Activated gamma-delta T cell treated with anti-CD3 and anti-CD28 coated beads, Interleukin-2, amount 50 U/mL, for 16 hours (primary cell): ENCODE measurements at regions not wholly inside any gene's neighbourhood (a gene's known extent, or its start where the extent isn't known, plus 50 kb on each side); places are given as distances from the start of the nearest gene placed in this dataset.

Experiments used
- DNase-seq: peaks from one replicate; pipeline ENCODE4 v3.0.0-alpha.2; 2020; ENCODE audit warnings: low read depth

DNA sequence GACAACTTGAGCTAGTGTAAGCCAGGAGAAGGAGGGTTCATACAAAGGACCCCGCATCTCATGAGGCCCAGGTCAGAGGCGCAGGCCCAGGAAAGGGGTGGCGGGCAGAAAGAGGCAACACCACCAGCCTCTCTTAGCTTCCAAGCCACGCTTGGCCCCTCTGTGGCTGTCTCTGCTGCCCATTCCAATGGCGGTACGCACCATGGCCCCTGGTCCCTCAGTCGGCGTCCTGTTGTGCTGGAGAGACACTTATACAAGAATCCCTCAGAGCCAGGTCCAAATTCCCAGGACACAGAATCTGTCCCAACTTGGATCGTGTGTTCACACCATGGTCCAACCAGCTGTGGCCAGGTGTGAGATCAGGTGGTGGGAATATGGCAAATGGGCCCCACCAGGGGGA lies 127.0 kb upstream of the CDH4 start:
- DNase-seq = no peak

DNA sequence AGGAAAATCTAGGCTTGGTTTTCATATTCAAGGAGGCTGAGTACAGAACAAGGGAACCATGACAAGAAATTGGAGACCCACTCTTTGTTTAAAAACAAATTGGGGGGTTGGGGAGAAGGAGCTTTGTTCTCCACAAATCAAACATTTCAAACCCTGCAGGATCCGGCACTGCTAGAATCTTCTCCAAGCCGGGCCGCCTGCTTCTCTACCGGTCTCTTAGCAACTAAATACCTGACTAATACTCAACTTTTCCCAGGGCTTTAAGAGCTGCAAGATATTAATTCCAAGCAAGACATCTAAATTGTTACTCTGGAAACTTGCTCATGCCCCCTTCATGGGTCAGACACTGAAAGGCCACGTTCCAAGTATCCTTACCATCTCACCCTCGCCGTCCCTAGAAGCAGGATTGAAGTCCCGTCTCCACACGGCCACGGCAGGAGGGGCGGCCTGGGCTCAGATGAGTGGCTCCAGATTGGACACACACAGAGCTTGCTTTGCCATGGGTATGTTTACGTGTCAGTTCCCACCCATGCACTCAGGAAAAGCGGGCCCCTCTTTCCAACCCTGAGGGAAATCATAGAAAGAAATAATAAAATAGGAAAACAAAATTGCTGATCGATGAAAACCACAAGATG lies 126.4 kb upstream of the CDH4 start:
- DNase-seq = no peak

DNA sequence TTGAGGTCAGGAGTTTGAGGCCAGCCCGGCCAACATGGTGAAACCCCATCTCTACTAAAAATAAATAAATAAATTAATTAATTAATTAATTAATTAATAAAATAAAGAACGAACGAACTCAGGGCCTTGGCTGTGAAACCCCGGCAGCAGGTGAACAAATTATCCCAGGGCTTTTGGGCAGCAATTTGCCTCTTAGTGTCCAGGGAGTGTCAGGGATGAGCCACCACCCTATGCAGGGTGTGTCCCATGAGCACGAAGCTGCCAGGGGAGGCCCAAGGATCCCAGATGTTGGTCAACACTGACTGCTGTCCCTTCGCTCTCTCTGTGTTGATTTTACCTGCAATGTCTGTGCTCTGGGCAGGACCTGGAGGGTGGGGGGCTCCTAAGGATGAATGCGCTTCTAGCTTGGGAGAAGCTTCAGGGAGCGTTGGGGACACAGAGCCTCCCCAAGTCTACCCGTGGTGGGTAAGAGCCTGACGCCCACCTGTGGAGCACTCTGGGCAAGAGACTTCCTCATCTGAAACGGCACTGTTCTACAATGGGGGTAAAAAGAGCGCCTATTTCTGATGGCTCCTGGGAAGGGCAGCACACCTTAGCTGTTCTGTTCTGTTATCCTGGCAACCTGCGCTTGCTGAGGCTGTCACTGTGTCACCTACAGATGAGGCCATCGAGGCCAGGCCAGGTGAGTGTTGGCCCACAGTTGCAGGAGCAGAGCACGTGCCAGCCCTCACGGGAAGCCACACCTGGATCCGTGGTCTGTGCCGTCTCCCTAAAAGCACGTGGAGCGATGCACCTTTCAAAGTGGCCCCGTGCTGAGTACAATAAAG lies 125.5 kb upstream of the CDH4 start:
- DNase-seq = no peak

DNA sequence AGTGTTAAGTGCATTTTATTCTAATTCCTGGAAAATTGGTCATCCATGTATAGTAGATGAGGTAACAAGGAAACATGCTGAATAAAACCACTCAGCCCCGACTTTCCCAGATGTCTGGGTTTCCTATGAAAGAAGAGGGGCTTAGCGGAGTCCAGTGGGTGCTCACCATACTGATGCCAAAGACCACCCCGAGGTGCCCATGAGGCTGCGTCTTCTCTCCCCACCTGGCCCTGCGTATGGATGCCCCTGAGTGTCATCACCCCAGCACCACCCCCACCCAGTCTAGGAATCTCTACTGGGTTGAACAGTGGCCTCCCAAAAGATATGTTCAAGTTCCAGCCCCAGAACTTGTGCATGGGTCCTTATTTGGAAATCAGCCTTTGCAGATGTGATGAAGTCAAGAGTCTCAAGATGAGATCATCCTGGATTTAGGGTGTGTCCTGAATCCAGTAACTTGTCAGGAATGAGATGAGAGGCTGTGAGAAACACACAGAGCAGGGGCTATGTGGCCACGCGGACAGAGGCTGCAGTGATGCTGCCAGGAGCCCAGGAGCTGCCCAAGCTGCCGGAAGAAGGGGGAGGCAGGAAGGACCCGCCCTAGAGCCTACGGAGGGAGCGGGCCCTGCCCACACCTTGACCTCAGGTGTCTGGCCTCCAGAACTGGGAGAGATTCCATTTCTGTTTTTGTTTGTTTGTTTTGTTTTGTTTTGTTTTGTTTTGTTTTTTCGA lies 124.6 kb upstream of the CDH4 start:
- DNase-seq = no peak

DNA sequence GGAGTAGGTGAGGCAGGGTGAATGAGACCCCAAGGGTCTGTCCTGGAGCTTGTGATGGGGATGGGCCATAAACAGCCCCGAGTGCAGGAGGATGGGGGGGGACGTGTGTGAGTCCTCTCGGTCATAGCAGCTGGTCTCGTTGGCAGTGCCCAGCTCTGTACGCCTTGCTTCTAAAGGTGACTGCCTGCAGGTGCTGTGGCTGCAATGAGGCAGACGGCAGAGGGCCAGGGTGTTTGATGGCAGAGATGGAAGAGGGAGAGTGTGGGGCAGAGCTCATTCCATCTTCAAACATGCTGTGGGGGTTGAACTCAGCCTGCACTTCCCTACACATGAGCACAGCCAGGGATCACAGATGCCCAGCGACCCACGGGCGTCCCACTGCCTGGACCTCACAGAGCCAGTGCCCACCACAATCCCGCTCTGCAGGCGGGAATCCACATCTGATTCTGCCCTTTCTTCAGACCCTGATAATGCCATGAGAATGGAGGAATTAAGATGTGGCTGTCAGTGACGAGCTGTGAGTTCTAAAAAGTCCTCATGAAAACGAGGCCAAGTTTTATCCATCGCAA lies 123.3 kb upstream of the CDH4 start:
- DNase-seq = no peak

DNA sequence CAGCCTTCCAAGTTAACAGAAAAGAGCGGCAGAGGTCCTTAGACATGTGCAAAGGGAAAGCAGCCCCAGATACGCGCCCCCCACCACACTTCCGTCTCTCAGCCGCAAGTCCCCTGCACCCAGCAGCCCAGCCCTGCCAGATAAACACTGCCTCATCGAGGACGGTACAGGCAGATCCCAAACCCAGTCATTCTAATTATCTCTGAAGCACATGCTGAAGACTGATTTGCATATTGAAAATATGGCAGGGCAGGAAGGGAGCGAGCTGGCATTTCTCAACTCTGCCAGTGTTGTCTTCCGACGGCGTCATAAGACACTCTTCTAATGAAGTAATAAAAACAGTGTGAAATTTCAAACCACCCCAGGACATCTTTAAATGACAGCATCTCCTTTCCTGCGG lies 122.8 kb upstream of the CDH4 start:
- DNase-seq = no peak

DNA sequence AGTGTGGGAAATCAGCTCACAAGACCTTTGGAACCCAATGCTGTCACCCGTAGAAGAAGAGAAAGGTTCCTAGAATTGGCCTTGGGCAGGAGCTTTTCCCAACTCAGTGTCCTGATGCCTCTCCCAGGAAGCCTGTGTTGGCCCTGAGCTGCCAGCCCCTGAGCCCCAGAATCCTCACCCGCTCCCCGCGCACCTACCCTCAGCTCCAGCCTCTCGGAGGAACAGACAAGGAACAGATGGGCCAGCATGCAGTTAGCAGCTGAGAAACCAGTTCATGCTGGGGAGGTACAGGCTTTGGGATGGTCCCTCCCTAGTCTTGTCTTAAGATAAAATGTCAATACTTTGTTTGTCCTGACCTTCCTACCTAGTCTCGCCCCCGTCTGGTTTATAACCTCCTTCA lies 121.9 kb upstream of the CDH4 start:
- DNase-seq = no peak

DNA sequence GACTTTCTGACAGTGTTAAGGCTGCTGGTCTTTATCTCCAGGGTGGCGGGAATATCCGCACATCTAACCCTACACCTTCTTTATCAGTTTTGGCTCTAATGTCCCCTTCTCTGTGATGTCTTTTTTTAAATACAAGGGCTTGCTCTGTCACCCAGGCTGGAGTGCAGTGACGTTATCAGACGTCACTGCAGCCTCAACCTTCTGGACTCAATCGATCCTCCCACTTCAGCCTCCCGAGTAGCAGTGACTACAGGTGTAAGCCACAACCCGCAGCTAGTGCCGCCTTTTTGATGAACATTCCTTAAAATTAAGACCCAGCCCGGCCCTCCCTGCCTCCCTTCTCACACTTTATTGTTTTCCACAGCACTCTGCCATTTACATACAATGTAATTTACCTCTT lies 120.1 kb upstream of the CDH4 start:
- no peak for DNase-seq

DNA sequence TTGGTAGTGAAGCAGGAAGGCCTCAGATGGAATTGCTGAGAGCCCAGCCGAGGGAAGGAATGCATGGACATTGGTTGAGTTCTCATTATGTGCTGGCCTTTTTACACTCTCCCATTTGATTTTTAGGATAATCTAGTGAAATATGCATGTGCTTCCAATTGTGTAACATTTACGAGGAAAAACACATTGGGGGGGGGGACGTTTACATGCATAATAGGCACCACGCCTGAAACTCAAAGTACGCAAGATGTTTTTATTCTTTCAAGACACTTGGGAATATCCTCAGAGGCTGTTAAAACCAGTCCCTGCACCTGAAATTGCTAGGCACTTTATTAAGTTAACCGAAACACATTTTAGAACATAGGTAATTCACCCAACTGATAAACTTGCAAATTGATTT lies 118.5 kb upstream of the CDH4 start:
- DNase-seq = no peak

DNA sequence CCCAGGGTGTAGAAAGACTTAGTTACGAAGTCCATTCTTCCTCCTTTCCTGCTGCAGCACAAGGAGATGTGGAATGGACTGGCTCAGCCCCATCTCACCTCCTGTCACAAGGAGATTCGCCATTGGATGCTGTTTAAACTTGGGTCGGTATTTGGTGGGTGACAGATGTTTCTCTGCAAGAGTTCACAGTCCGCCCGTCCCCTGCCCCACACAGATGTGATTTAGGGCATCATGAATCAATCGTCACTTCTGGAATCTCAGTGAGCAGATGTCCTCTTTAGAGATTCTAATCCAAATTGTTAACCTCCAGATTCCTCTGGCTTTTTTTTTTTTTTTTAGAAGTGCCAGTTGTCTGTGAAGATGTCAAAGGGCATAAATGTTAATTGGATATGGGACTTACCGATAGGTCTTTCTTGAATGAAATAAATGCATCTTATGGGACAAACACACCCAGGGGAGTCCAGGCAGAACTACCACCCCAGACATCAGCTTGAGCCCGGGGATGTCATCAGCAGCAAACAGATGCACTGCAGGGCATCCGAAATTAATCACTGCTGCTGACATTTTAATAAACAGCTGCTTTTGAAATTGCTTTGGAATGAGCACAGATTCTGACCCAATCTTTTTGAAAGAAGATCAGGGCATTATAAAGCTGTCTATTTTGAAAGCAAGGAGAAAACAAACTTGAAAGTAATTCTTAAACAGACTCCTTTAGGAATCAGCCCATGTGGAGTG lies 117.6 kb upstream of the CDH4 start:
- no peak for DNase-seq

DNA sequence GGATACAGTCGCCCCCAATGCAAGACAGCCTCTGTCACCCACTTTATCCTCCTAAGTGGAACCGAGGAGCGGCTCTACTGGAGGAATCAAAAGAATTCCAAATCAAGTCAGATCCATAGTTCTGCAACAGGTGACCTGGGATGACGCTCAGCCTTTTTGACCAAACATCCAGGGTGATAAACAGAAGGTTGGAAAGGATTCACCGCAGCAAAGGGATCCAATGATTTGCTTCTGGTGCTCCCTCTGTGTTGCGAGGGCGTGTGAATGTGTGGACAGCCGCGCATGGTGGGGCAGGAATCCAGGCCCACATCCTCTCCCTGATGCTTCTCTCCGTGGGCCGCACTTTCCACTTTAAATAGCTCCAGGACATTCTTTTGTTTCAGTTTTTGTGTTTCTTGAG lies 116.8 kb upstream of the CDH4 start:
- no peak for DNase-seq

DNA sequence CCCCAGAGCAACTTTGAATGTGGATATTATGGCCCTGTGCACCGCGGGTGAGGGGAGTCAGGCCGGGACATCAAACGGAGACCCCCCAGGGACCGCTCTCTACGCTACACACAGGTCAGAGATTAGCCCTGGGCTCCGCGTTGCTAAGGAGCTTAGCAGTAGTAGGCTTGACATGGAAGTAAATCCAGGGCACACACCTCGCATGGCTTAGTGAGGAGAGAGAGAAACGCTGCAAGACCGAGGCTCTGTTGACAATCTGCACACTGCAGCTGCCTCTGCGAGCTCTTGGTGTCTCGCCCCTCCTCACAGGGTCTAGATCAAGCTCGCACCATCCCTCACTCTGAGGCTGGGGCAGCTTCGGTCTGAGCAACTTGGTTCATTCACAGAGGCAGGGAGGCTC lies 116.1 kb upstream of the CDH4 start:
- DNase-seq = no peak

DNA sequence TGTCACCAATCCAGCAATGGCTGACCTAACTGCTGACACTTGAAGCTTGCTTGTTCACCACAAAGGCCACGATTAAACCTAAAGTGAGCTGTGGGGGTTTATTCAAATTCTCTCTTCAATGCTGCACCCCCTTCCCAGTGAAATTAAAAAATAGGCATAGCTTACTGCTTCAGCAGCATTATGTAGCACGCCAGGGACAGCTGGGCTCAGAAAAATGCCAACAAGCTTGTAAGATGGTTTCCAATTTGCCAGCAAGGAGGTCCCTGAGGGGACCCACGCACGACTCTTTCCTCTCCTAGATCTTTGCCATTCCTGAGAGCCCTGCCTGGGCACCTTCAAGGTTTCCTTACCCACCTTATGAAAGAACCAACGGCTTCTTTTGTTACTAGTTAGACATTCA lies 113.5 kb upstream of the CDH4 start:
- no peak for DNase-seq

DNA sequence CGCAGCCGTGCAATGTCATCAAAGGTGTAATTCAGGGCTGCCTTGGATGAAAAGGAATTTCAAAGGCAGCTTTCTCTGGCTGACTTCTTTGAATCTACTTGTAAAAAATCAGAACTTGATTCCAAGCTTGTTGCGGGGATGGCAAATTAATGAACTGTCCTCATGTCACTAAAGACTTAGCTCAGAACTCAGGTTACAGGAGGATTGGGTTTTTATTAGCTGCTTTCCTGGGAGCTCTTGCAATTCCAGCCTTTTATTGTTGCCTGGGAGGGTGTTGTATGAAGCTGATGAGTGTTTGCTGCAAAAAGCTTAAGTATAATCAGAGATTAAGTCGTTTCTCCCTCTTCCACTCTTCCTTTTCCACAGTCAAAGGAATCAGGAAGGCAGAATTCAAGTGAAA lies 113.0 kb upstream of the CDH4 start:
- no peak for DNase-seq

DNA sequence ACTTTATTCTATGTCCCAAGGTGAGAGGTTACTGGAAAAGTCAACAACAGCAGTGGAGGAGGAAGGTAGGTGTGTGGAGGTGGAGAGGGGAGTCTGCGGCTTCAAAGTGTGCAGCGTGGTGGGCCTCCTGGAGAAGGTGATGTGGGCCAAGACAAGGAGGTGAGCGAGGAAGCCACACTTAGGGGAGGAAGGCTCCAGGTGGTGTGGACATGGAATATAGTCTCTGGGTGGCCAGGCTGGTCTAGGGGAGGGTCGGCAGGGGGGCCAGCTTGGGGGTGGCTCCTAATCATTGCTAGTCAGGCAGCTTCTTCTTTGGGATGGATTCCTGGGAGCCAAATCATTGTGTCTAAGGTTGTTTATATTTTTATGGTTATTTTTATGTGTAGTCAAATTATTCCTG lies 111.5 kb upstream of the CDH4 start:
- no peak for DNase-seq

DNA sequence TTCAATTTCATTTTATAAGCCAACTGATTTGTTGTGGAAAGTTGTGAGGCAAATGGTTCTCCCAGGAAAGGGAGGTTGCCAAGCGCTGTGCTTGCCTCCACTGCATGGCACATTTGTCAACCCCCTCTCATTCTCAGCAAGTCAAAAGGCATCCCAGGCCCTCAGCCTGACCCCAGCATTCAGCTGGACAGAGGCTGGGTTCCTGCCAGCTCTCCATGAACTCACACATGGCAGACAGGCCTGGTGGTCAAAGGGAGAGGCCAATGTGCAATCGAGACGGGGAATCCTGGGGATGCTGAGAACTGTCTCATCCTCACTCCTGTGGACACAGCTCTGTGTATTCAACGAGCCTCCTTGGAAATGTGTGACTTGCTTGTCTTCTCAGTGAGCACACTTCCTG lies 106.0 kb upstream of the CDH4 start:
- DNase-seq = no peak

DNA sequence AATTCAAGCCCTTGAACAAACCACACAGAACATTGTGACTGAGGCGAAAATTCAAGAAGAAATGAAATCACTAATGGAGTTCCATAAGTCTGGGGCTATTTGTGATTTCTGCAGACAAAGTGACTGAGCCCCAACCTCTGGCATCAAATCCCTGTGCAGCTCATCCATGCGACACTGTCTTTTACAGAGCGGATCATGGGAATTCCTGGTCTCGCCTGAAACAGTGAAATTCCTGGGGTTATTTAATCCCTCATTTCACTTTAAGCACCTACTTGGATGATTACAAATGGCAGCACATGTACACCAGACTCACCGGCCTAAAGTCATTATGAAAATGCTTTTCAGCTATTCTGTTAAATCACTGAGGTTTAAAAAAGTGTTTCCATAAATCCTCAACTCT lies 102.4 kb upstream of the CDH4 start:
- no peak for DNase-seq

DNA sequence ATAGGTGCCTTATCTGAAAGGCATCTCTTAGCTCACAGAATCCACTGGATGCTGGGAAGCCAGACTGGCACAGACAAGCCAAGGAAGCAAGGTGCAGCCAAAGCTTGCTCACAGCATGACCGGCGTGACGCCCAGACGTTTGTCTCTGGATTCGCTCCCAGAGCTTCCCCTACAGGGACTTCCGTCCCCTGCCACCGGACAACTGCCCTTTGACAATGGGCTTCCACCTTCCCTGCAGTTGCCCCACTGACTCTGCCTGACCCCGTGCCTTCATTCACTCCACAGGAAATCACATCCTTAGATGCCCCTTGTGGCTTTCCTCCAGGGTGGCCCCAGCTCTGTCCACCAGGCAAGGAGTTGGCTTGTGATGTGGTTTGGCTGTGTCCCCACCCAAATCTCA lies 94.8 kb upstream of the CDH4 start:
- no peak for DNase-seq

DNA sequence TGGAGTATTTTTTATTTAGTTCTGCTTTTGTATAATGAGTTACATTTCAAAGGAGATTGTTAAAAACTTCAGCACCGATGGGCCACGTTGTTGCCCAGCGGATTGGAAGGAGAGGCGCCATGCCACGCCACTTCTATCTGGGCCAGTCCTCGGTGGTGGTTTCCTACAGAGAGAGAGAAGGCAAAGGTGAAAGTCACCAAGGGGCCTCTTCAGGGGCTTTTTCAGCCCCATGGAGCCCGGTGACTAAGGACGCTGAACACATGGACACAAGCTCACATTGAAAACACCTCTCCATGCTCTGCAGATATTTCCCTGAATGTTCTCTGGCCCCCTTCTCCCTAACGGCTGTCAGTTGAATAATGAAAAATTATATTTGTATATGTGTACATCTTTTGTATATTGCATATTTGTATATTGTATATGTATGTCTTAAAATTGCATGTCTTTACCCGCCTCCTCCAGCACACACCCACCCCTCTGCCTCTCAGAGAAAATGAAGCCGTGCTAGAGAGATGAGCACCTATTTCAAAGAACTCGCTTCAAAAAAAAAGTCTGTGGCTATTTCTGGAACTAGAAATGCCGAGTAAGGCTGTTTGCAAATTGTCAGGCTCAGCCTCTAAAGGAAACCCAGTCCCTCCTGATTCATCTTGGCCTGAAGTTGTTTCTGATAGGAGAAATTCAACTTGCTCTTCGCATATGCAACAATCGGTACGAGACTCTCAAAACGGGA lies 91.9 kb upstream of the CDH4 start:
- DNase-seq = no peak

DNA sequence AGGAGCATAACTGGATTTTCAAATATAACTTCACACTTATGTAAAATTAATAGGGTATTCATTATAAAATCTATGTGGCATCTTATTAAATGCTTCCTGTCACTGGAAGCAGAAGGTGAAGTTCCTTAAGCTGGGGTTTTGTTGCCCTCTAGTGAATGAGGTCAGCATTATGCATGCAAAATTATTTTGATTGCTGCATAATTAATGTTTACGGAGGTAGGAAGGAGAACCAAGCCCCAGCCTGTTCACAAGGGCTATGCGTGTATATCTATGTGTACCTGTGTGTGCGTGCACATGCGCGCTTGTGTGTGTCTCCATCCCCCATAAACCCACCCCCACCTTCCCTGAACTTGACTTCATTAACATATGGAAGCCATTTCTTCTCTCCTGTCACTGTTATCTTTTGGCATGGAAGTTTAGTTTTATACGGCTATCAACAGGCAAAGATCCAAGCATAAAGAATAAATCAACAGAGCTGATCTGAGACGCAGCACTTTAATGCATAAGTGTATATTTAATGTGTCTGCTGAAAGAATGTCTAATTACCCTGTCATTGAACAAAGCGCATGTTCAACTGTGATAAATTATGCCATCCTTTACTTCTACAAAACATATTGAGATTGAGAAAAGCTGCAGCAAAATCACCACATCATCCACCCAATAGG lies 90.2 kb upstream of the CDH4 start:
- no peak for DNase-seq

DNA sequence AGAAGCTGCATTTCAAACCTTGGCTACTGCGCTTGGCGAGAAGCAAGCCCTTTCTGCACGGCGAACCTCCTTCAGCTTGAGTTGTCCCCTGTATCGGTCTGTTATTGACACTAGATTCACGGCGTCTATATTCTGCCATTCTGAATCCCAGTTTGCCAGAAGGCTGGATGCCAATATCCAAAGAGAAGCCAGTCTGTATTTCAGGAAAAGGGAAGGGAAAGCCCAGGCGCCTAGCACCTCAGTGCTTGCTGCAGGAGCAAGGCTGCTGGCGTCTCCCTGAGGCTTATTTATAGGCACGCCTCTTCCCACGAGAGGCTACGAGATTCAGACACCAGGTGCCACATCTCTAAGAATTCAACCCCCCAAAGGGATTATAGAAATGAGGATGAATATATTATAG lies 89.6 kb upstream of the CDH4 start:
- DNase-seq = no peak
